Suprapubic skin (tissue), 4 donors: ENCODE measurements at regions not wholly inside any gene's neighbourhood (a gene's known extent, or its start where the extent isn't known, plus 50 kb on each side); places are given as distances from the start of the nearest gene placed in this dataset.

Experiments used
- POLR2A ChIP-seq, 2 donors: fragments of 450-650 bp; IDR thresholded peaks; one replicate each; pipeline ENCODE4 v1.6.1; 2017; ENCODE audit warnings: antibody characterized with exemption in 2 of 2, mild to moderate bottlenecking in 2 of 2, moderate library complexity in 2 of 2
- POLR2AphosphoS5 ChIP-seq, 3 donors: sonication (generic); formaldehyde crosslinking; IDR thresholded peaks; one replicate each; pipeline ENCODE4 v1.6.1; 2017; ENCODE audit warnings: antibody characterized with exemption in 3 of 3
- TF ChIP-seq, protein P1 (sequence below), 2 donors: fragments of 200-600 bp in 1 of 2; fragments of 450-650 bp in 1 of 2; sonication (generic) in 1 of 2; IDR thresholded peaks; one replicate each; pipeline ENCODE4 v1.5.1; 2016 to 2019; ENCODE audit warnings: antibody characterized with exemption in 2 of 2, mild to moderate bottlenecking in 1 of 2, moderate library complexity in 1 of 2

DNA sequence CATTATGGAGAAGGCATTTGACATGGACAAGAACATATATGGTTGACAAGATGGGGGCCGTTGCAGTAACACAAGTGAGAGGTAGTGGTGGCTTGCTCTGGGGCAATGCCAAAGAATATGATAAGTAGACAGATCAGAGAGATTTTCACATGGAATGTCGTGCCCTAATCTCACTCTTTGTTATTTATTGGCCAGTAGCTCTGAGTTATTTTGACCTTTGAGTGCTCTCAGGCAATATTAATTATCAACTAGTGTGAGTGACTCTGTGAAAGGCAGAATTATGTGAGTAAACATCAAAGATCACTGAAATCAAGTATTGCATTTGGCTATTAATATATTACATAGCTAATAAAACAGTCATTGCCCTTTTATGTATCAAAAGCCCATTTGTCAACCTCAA, 164.9 kb upstream of the ADAMTS9 start:
- TF ChIP-seq, protein P1, sequence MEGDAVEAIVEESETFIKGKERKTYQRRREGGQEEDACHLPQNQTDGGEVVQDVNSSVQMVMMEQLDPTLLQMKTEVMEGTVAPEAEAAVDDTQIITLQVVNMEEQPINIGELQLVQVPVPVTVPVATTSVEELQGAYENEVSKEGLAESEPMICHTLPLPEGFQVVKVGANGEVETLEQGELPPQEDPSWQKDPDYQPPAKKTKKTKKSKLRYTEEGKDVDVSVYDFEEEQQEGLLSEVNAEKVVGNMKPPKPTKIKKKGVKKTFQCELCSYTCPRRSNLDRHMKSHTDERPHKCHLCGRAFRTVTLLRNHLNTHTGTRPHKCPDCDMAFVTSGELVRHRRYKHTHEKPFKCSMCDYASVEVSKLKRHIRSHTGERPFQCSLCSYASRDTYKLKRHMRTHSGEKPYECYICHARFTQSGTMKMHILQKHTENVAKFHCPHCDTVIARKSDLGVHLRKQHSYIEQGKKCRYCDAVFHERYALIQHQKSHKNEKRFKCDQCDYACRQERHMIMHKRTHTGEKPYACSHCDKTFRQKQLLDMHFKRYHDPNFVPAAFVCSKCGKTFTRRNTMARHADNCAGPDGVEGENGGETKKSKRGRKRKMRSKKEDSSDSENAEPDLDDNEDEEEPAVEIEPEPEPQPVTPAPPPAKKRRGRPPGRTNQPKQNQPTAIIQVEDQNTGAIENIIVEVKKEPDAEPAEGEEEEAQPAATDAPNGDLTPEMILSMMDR (IDR thresholded peaks at IDR 0.05), result no peak
- TF ChIP-seq POLR2A (IDR thresholded peaks at IDR 0.05) (no peak), POLR2AphosphoS5 (IDR thresholded peaks at IDR 0.05) (no peak)
